ENCODE measurements at regions not wholly inside any gene's neighbourhood (a gene's known extent, or its start where the extent isn't known, plus 50 kb on each side); places are given as distances from the start of the nearest gene placed in this dataset.

- H3K36me3 Mint-ChIP-seq, result no peaks in the 10 kb centered on the region
- CTCF ChIA-PET, result no interaction called here
Measured at GRCh38 chr2:58866527-58866926, 625.4 kb upstream of the FANCL start.

GRCh38 chr2:58866040-58866439 is 624.9 kb upstream of the FANCL start:
- intact Hi-C loops (cut with micrococcal nuclease), result no loop called here
- POLR2A ChIA-PET, result no interaction called here
- DNase-seq, result no peak

More at GRCh38 chr2:58866527-58866926, 625.4 kb upstream of the FANCL start:
- H3K4me3 Mint-ChIP-seq, result no peak overlapping the region
- intact Hi-C loops (cut with micrococcal nuclease), result no loop called here
- Histone ChIP-seq H3K4me3 (ENCODE audit: low read length) (no peak overlapping the region), H3K27me3 (ENCODE audit: control insufficient read depth in 2 of 2, insufficient read depth in 2 of 2, low read length in 2 of 2) (no peaks in the 10 kb centered on the region), H3K36me3 (ENCODE audit: control insufficient read depth in 2 of 3, insufficient read depth in 3 of 3, low read length in 3 of 3) (no peaks in the 10 kb centered on the region), H3K9me3 (ENCODE audit: control insufficient read depth in 2 of 3, low read length in 3 of 3) (no peaks in the 10 kb centered on the region), H3K4me1 (ENCODE audit: control insufficient read depth in 2 of 2, insufficient read depth in 2 of 2, low read length in 2 of 2) (no peaks in the 10 kb centered on the region), H3K27ac (ENCODE audit: low read depth, low read length) (no peak overlapping the region)
- POLR2A ChIA-PET, result no interaction called here
- ATAC-seq (no peak), DNase-seq (no peak)
- peaks cover 0 to 7% (median 4%) of the 10 kb centered on the region in 7 donors for H3K4me1 Mint-ChIP-seq
- H3K9me3 Mint-ChIP-seq, result peaks cover 0 to 6% (median 0%) of the 10 kb centered on the region in 11 donors
- peaks cover 0 to 4% (median 0%) of the 10 kb centered on the region in 5 donors for H3K27me3 Mint-ChIP-seq
- no peak overlapping the region for H3K27ac Mint-ChIP-seq

GRCh38 chr2:58865436-58865835 is 624.3 kb upstream of the FANCL start:
- Mint-ChIP-seq H3K27ac (no peak overlapping the region), H3K36me3 (no peaks in the 10 kb centered on the region), H3K4me1 (peaks cover 0 to 7% (median 4%) of the 10 kb centered on the region in 7 donors), H3K4me3 (no peak overlapping the region), H3K9me3 (peaks cover 0 to 6% (median 0%) of the 10 kb centered on the region in 11 donors), H3K27me3 (peaks cover 0 to 4% (median 0%) of the 10 kb centered on the region in 5 donors)
- H3K4me3 ChIP-seq (ENCODE audit: low read length), result no peak overlapping the region
- no peak for ATAC-seq
- H3K27ac ChIP-seq (ENCODE audit: low read depth, low read length), result no peak overlapping the region
- no peaks in the 10 kb centered on the region for H3K36me3 ChIP-seq (ENCODE audit: control insufficient read depth in 2 of 3, insufficient read depth in 3 of 3, low read length in 3 of 3)
- ChIA-PET POLR2A (no interaction called here), CTCF (no interaction called here)
- no peaks in the 10 kb centered on the region for H3K27me3 ChIP-seq (ENCODE audit: control insufficient read depth in 2 of 2, insufficient read depth in 2 of 2, low read length in 2 of 2)
- intact Hi-C loops (cut with micrococcal nuclease), result no loop called here
- no peaks in the 10 kb centered on the region for H3K4me1 ChIP-seq (ENCODE audit: control insufficient read depth in 2 of 2, insufficient read depth in 2 of 2, low read length in 2 of 2)
- no peak for DNase-seq
- no peaks in the 10 kb centered on the region for H3K9me3 ChIP-seq (ENCODE audit: control insufficient read depth in 2 of 3, low read length in 3 of 3)

More at GRCh38 chr2:58866040-58866439, 624.9 kb upstream of the FANCL start:
- H3K27me3 ChIP-seq (ENCODE audit: control insufficient read depth in 2 of 2, insufficient read depth in 2 of 2, low read length in 2 of 2), result no peaks in the 10 kb centered on the region
- H3K36me3 ChIP-seq (ENCODE audit: control insufficient read depth in 2 of 3, insufficient read depth in 3 of 3, low read length in 3 of 3), result no peaks in the 10 kb centered on the region
- no peak overlapping the region for H3K27ac ChIP-seq (ENCODE audit: low read depth, low read length)
- H3K4me1 ChIP-seq (ENCODE audit: control insufficient read depth in 2 of 2, insufficient read depth in 2 of 2, low read length in 2 of 2), result no peaks in the 10 kb centered on the region
- Mint-ChIP-seq H3K9me3 (peaks cover 0 to 6% (median 0%) of the 10 kb centered on the region in 11 donors), H3K27ac (no peak overlapping the region), H3K36me3 (no peaks in the 10 kb centered on the region), H3K27me3 (peaks cover 0 to 4% (median 0%) of the 10 kb centered on the region in 5 donors), H3K4me1 (peaks cover 0 to 7% (median 4%) of the 10 kb centered on the region in 7 donors), H3K4me3 (no peak overlapping the region)
- CTCF ChIA-PET, result no interaction called here
- ATAC-seq, result no peak
- H3K4me3 ChIP-seq (ENCODE audit: low read length), result no peak overlapping the region
- no peaks in the 10 kb centered on the region for H3K9me3 ChIP-seq (ENCODE audit: control insufficient read depth in 2 of 3, low read length in 3 of 3)

- H3K27ac ChIP-seq (ENCODE audit: low read depth, low read length), result no peak overlapping the region
- H3K36me3 ChIP-seq (ENCODE audit: control insufficient read depth in 2 of 3, insufficient read depth in 3 of 3, low read length in 3 of 3), result no peaks in the 10 kb centered on the region
- H3K4me3 ChIP-seq (ENCODE audit: low read length), result no peak overlapping the region
- Mint-ChIP-seq H3K4me3 (no peak overlapping the region), H3K4me1 (peaks cover 0 to 7% (median 4%) of the 10 kb centered on the region in 7 donors), H3K36me3 (no peaks in the 10 kb centered on the region), H3K27ac (no peak overlapping the region), H3K27me3 (peaks cover 0 to 4% (median 0%) of the 10 kb centered on the region in 5 donors), H3K9me3 (peaks cover 0 to 6% (median 0%) of the 10 kb centered on the region in 11 donors)
- ChIA-PET CTCF (no interaction called here), POLR2A (no interaction called here)
- H3K27me3 ChIP-seq (ENCODE audit: control insufficient read depth in 2 of 2, insufficient read depth in 2 of 2, low read length in 2 of 2), result no peaks in the 10 kb centered on the region
- intact Hi-C loops (cut with micrococcal nuclease), result no loop called here
- no peak for DNase-seq
- no peaks in the 10 kb centered on the region for H3K9me3 ChIP-seq (ENCODE audit: control insufficient read depth in 2 of 3, low read length in 3 of 3)
- no peaks in the 10 kb centered on the region for H3K4me1 ChIP-seq (ENCODE audit: control insufficient read depth in 2 of 2, insufficient read depth in 2 of 2, low read length in 2 of 2)
- no peak for ATAC-seq
Measured at GRCh38 chr2:58862244-58862643, 621.1 kb upstream of the FANCL start.

GRCh38 chr2:58860586-58860985 is 619.5 kb upstream of the FANCL start:
- Histone ChIP-seq H3K27ac (ENCODE audit: low read depth, low read length) (no peak overlapping the region), H3K4me3 (ENCODE audit: low read length) (no peak overlapping the region), H3K4me1 (ENCODE audit: control insufficient read depth in 2 of 2, insufficient read depth in 2 of 2, low read length in 2 of 2) (no peaks in the 10 kb centered on the region), H3K9me3 (ENCODE audit: control insufficient read depth in 2 of 3, low read length in 3 of 3) (no peaks in the 10 kb centered on the region), H3K36me3 (ENCODE audit: control insufficient read depth in 2 of 3, insufficient read depth in 3 of 3, low read length in 3 of 3) (no peaks in the 10 kb centered on the region), H3K27me3 (ENCODE audit: control insufficient read depth in 2 of 2, insufficient read depth in 2 of 2, low read length in 2 of 2) (no peaks in the 10 kb centered on the region)
- intact Hi-C loops (cut with micrococcal nuclease), result no loop called here
- Mint-ChIP-seq H3K27me3 (peaks cover 0 to 4% (median 0%) of the 10 kb centered on the region in 5 donors), H3K36me3 (no peaks in the 10 kb centered on the region), H3K4me3 (no peak overlapping the region), H3K4me1 (no peaks in the 10 kb centered on the region), H3K27ac (no peak overlapping the region), H3K9me3 (peaks cover 0 to 9% (median 3%) of the 10 kb centered on the region in 11 donors)
- ATAC-seq (no peak), DNase-seq (no peak)
- POLR2A ChIA-PET, result no interaction called here
- CTCF ChIA-PET, result no interaction called here

- intact Hi-C loops (cut with micrococcal nuclease), result no loop called here
- Mint-ChIP-seq H3K9me3 (peaks cover 0 to 5% (median 2%) of the 10 kb centered on the region in 11 donors), H3K36me3 (no peaks in the 10 kb centered on the region), H3K27me3 (no peaks in the 10 kb centered on the region), H3K27ac (no peak overlapping the region), H3K4me1 (no peaks in the 10 kb centered on the region), H3K4me3 (no peak overlapping the region)
- Histone ChIP-seq H3K36me3 (ENCODE audit: control insufficient read depth in 2 of 3, insufficient read depth in 3 of 3, low read length in 3 of 3) (no peaks in the 10 kb centered on the region), H3K27me3 (ENCODE audit: control insufficient read depth in 2 of 2, insufficient read depth in 2 of 2, low read length in 2 of 2) (no peaks in the 10 kb centered on the region), H3K4me3 (ENCODE audit: low read length) (no peak overlapping the region), H3K27ac (ENCODE audit: low read depth, low read length) (no peak overlapping the region), H3K9me3 (ENCODE audit: control insufficient read depth in 2 of 3, low read length in 3 of 3) (no peaks in the 10 kb centered on the region), H3K4me1 (ENCODE audit: control insufficient read depth in 2 of 2, insufficient read depth in 2 of 2, low read length in 2 of 2) (no peaks in the 10 kb centered on the region)
- DNase-seq, result no peak
- ChIA-PET POLR2A (no interaction called here), CTCF (no interaction called here)
- no peak for ATAC-seq
Measured at GRCh38 chr2:58856100-58856499, 615.0 kb upstream of the FANCL start.

- Histone ChIP-seq H3K4me1 (ENCODE audit: control insufficient read depth in 2 of 2, insufficient read depth in 2 of 2, low read length in 2 of 2) (no peaks in the 10 kb centered on the region), H3K27ac (ENCODE audit: low read depth, low read length) (no peak overlapping the region), H3K27me3 (ENCODE audit: control insufficient read depth in 2 of 2, insufficient read depth in 2 of 2, low read length in 2 of 2) (no peaks in the 10 kb centered on the region), H3K36me3 (ENCODE audit: control insufficient read depth in 2 of 3, insufficient read depth in 3 of 3, low read length in 3 of 3) (no peaks in the 10 kb centered on the region), H3K4me3 (ENCODE audit: low read length) (no peak overlapping the region), H3K9me3 (ENCODE audit: control insufficient read depth in 2 of 3, low read length in 3 of 3) (no peaks in the 10 kb centered on the region)
- DNase-seq, result no peak
- intact Hi-C loops (cut with micrococcal nuclease), result no loop called here
- no peaks in the 10 kb centered on the region for H3K27me3 Mint-ChIP-seq
- H3K4me3 Mint-ChIP-seq, result no peak overlapping the region
- no peak overlapping the region for H3K27ac Mint-ChIP-seq
- CTCF ChIA-PET, result no interaction called here
- H3K9me3 Mint-ChIP-seq, result peaks cover 0 to 5% (median 2%) of the 10 kb centered on the region in 11 donors
- POLR2A ChIA-PET, result no interaction called here
- H3K4me1 Mint-ChIP-seq, result no peaks in the 10 kb centered on the region
- ATAC-seq, result no peak
- no peaks in the 10 kb centered on the region for H3K36me3 Mint-ChIP-seq
Measured at GRCh38 chr2:58853420-58853819, 612.3 kb upstream of the FANCL start.

Data from naive thymus-derived CD4-positive, alpha-beta T cell (primary cell).